GM12873 (cell line): ENCODE measurements at regions not wholly inside any gene's neighbourhood (a gene's known extent, or its start where the extent isn't known, plus 50 kb on each side); places are given as distances from the start of the nearest gene placed in this dataset.

Source experiments
- TF ChIP-seq, protein P1 (sequence below): IDR thresholded peaks from 2 replicates; pipeline ENCODE4 v1.5.1; 2012; ENCODE audit warnings: low read depth, mild to moderate bottlenecking, moderate library complexity, low read length, control low read depth; ENCODE audit not compliant: insufficient read depth; ENCODE audit errors: missing control alignments

DNA sequence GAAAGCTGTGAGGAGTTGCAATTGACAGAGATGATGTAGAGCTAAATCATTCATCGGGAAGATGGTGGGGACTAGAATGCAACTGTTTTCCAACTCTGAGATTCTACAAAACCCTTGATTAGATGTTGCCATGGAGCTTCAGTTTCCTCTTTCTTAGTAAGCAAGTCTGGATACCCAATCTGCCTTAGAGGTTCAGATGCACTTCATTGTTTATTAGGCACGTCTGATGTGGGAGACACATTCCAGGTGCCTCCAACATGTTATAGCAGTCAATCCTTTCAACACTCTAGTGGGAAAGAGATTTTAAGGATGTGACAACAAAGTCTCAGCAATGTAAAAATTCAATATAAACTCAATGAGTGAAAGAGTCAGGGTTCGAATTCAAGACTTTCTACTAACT lies 291.3 kb upstream of the PHYHIPL start:
- TF ChIP-seq, protein P1, sequence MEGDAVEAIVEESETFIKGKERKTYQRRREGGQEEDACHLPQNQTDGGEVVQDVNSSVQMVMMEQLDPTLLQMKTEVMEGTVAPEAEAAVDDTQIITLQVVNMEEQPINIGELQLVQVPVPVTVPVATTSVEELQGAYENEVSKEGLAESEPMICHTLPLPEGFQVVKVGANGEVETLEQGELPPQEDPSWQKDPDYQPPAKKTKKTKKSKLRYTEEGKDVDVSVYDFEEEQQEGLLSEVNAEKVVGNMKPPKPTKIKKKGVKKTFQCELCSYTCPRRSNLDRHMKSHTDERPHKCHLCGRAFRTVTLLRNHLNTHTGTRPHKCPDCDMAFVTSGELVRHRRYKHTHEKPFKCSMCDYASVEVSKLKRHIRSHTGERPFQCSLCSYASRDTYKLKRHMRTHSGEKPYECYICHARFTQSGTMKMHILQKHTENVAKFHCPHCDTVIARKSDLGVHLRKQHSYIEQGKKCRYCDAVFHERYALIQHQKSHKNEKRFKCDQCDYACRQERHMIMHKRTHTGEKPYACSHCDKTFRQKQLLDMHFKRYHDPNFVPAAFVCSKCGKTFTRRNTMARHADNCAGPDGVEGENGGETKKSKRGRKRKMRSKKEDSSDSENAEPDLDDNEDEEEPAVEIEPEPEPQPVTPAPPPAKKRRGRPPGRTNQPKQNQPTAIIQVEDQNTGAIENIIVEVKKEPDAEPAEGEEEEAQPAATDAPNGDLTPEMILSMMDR: no peak

DNA sequence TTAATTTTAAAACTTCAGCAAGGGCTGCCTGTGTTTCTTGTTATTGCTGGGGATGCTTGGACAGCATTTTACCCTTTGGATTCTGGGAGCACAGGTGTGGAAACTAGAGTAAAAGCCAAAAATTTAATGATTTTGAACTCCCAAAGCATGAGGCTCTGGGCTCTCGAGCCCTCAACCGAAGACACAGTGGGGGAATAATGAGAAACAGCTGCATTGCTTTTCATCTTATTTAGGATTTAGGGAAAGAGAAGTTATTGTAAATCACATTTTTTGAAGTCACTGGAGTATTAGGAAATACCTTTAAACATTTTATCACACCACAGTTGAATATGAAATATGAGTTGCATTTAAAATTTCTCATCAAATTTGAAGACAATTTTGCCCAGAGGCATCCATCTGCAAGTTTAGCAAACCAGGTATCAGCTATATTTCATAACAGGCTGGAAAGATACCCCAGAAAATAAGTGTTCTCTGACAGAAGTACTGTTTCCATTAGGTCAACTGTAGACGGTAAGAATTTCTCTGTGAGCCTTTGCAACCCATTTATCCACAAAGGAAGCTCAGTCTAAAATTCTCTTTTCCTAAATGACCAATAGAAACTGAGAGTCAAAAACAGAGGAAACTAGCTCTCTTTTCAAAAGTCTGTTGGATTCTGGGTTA lies 290.6 kb upstream of the PHYHIPL start:
- TF ChIP-seq, protein P1: no peak

DNA sequence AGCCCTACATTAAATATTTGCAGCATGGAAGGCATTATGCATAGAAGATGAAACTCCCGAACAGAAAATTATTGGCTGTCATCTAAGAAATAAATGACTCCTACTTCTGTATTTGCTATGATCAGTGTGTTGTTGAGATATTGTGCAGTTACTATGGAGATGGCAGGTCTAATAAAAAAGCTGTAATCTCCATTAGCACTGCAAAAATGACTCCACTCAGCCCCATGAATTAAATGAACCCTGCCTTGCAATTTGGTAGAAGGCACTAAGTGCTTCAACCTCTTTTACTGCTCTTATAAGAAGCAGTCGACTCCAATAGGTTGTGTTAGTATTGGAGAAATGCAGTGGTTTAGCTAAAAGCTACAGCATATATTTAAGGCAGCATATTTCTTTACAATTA lies 290.0 kb upstream of the PHYHIPL start:
- TF ChIP-seq, protein P1: no peak

DNA sequence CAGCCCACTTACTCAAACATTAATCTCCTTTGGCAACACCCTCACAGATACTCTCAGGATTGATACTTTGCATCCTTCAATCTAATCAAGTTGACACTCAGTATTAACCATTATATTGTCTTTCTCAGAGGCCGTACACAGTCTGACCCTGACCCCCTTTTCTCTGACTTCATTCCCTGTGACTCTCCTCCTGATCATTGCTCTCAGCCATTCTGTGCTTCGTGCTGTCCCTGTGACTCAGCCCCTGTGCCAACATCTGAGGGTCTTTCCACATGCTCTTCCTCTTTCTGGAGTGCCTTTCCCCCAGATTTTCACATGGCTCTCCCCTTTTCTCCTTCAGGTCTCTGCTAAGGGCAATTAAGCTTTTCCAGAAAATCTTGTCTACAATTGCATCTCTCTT lies 289.0 kb upstream of the PHYHIPL start:
- TF ChIP-seq, protein P1: no peak

DNA sequence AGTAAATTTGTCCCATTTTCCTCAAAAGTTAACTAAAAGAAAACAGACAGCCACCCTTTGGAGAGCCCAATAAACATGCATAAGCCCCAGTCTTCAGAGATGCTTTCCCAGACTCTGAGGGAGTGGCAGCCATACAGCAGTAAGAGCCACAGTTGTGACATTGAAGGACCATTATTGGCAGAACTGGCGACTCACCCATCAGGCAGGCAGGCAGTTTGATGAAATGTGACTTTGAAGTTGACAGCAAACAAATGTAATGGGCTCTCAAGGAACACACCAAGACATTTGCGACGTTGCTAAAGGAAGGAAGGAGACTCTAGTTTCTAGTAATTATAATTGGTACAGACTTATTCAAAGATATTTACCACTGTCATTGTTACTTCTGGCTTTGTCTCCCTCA lies 287.5 kb upstream of the PHYHIPL start:
- TF ChIP-seq, protein P1: no peak

DNA sequence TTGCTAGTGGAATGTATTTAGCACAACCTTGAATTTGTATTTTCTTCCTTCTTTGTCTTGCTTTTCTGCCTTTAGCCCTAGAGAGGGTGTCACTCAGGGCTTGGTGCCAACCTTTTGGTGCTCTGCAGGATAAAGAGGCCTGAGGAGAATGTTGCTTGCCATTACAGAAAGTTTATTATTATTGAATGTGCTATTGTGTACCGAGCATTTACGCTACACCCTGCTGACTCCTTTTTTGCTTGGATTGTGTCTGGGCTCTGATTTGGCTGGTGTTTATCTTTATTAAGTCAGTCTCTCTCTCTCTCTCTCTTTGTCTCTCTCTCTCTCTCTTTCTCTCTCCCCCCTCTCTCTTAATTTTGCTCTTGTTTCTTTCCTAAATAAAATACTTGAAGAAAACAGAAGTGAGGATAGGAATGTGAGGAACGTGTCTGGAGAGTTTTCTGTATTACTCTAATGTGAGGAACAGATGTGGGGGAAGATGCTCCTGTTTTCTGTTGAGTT lies 284.4 kb upstream of the PHYHIPL start:
- TF ChIP-seq, protein P1: no peak

DNA sequence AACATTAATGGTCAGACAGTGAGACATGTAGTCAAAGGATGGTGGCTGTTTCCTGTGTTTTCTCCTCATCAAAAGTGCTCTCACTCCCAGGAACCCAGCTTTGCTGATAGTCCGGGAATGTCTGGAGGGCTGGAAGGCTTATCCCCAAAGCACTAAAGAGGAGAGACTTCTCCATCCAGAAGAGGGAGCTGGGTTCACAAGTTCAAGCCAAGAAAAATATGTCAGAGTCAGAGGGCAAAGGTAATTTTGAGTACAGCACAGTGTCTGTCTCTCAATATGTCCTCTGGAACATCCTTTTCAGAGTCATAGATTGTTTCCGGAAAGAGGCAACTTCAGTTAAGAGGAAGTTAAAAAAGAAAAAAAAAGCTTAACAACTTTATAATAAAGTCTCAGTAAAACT lies 281.5 kb upstream of the PHYHIPL start:
- TF ChIP-seq, protein P1: no peak
